A673 (cell line): ENCODE measurements at regions not wholly inside any gene's neighbourhood (a gene's known extent, or its start where the extent isn't known, plus 50 kb on each side); places are given as distances from the start of the nearest gene placed in this dataset.

Source experiments
- BruUV-seq: library from RNA; stranded (reverse); fragments of 400-500 nt; replicated peaks from 2 replicates; lab custom pipeline; 2021; lab: Mats Ljungman, UMichigan
- CTCF ChIA-PET: fragments of 300-600 bp; sonication (Branson Sonifier 250); formaldehyde crosslinking; loops from one replicate; lab custom pipeline; 2022; ENCODE audit warnings: antibody characterized with exemption; lab: Charles Lee
- POLR2A ChIA-PET: fragments of 300-600 bp; sonication (Branson Sonifier 250); formaldehyde crosslinking; loops from one replicate; lab custom pipeline; 2022; ENCODE audit warnings: antibody characterized with exemption; ENCODE audit not compliant: low non-redundant PET; lab: Charles Lee
- DNase-seq: peaks from one replicate; pipeline ENCODE4 v3.0.0-alpha.2; 2015; ENCODE audit warnings: low spot score
- H3K27ac ChIP-seq: fragments of 200-600 bp; sonication (generic); 2 replicates; pipeline ENCODE4 v1.5.1; 2016; ENCODE audit warnings: mixed run types, low read depth, mild to moderate bottlenecking, mixed read lengths, antibody characterized with exemption, low read length; ENCODE audit not compliant: poor library complexity, severe bottlenecking
- H3K27me3 ChIP-seq: fragments of 200-600 bp; sonication (generic); replicated peaks from 2 replicates; pipeline ENCODE4 v1.6.1; 2017; ENCODE audit warnings: mixed run types, low read depth, mild to moderate bottlenecking, mixed read lengths, antibody characterized with exemption, low read length; ENCODE audit not compliant: insufficient read depth, poor library complexity
- H3K36me3 ChIP-seq: fragments of 200-600 bp; sonication (generic); 2 replicates; pipeline ENCODE4 v1.6.1; 2016; ENCODE audit warnings: mixed run types, mild to moderate bottlenecking, mixed read lengths, antibody characterized with exemption, low read length; ENCODE audit not compliant: insufficient read depth, poor library complexity, severe bottlenecking
- H3K4me1 ChIP-seq: fragments of 200-600 bp; sonication (generic); 2 replicates; pipeline ENCODE4 v1.6.1; 2017; ENCODE audit warnings: mixed run types, mild to moderate bottlenecking, mixed read lengths, antibody characterized with exemption, low read length; ENCODE audit not compliant: insufficient read depth, poor library complexity, severe bottlenecking
- H3K4me3 ChIP-seq: fragments of 200-600 bp; sonication (generic); 2 replicates; pipeline ENCODE4 v1.5.1; 2016; ENCODE audit warnings: low read depth, mixed run types, mild to moderate bottlenecking, mixed read lengths, low read length; ENCODE audit not compliant: poor library complexity, severe bottlenecking
- H3K9me3 ChIP-seq: fragments of 200-600 bp; sonication (generic); 2 replicates; pipeline ENCODE4 v1.6.1; 2016; ENCODE audit warnings: mixed run types, low read depth, mild to moderate bottlenecking, mixed read lengths, antibody characterized with exemption, low read length; ENCODE audit not compliant: poor library complexity, severe bottlenecking
- CTCF ChIP-seq: fragments of 300-800, 200-600 bp; sonication (generic); conservative IDR thresholded peaks from 2 replicates; pipeline ENCODE4 v1.5.1; 2017; ENCODE audit warnings: low read depth, mild to moderate bottlenecking, antibody characterized with exemption, low read length, moderate library complexity, mixed read lengths
- EZH2 ChIP-seq: fragments of 200-600 bp; sonication (generic); IDR thresholded peaks from 2 replicates; pipeline ENCODE4 v1.6.1; 2017; ENCODE audit warnings: borderline replicate concordance, low read depth, mild to moderate bottlenecking, mixed read lengths, antibody characterized with exemption, low read length; ENCODE audit not compliant: poor library complexity, severe bottlenecking
- intact Hi-C: fragments of 100-400 bp; cut with micrococcal nuclease; formaldehyde crosslinking; loops from one replicate; pipeline ENCODE4 v1.10.0; 2022; ENCODE audit not compliant: unreplicated experiment

- CTCF ChIA-PET = no interaction called here
- BruUV-seq = no TSS peak
- Histone ChIP-seq H3K4me3 (no peak overlapping the region), H3K9me3 (no peaks in the 10 kb centered on the region), H3K36me3 (no peaks in the 10 kb centered on the region), H3K27ac (no peak overlapping the region), H3K27me3 (no peaks in the 10 kb centered on the region), H3K4me1 (no peaks in the 10 kb centered on the region)
- POLR2A ChIA-PET = no interaction called here
- intact Hi-C loops = no loop called here
- no peak for DNase-seq
- no peak for TF ChIP-seq CTCF
Measured at GRCh38 chr11:119551420-119552105, 128.6 kb upstream of the THY1 start.

- no peaks in the 10 kb centered on the region for H3K36me3 ChIP-seq
- no peaks in the 10 kb centered on the region for H3K4me1 ChIP-seq
- no TSS peak for BruUV-seq
- no peaks in the 10 kb centered on the region for H3K27me3 ChIP-seq
- DNase-seq = peak; percentile 19
- intact Hi-C loops = no loop called here
- H3K9me3 ChIP-seq = no peaks in the 10 kb centered on the region
- ChIA-PET CTCF (no interaction called here), POLR2A (no interaction called here)
- H3K4me3 ChIP-seq = no peak overlapping the region
- TF ChIP-seq EZH2 = no peak
- no peak for TF ChIP-seq CTCF
- no peak overlapping the region for H3K27ac ChIP-seq
Measured at GRCh38 chr11:119550053-119550752, 127.2 kb upstream of the THY1 start.

GRCh38 chr11:119547511-119547910 lies 124.5 kb upstream of the THY1 start:
- Histone ChIP-seq H3K4me1 (no peaks in the 10 kb centered on the region), H3K27me3 (no peaks in the 10 kb centered on the region), H3K4me3 (no peak overlapping the region), H3K27ac (no peak overlapping the region), H3K36me3 (no peaks in the 10 kb centered on the region), H3K9me3 (no peaks in the 10 kb centered on the region)
- intact Hi-C loops = no loop called here
- ChIA-PET POLR2A (no interaction called here), CTCF (no interaction called here)
- TF ChIP-seq EZH2 (no peak), CTCF (no peak)
- no peak for DNase-seq
- no TSS peak for BruUV-seq
